ENCODE measurements at regions not wholly inside any gene's neighbourhood (a gene's known extent, or its start where the extent isn't known, plus 50 kb on each side); places are given as distances from the start of the nearest gene placed in this dataset.

DNA sequence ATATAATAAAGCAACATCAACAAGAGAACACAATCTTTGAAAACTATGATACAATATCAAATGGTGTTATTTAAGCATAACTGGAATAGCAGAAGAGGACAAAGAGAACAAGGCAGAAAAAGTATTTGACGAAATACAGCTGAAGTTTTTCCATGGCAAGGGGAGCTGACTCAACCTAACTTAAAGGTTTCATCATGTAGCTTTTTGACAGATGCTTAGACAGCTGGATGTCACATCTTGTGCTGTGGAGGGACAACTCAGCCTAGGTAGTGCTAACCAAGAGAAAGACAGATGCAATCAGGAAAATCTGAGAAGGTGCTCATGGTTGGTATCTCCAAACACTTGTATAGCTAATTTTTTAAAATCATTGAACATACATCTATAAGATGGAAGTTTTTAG, 208.2 kb downstream of the TFEC start:
- TF ChIP-seq CTCF (IDR thresholded peaks at IDR 0.05): no peak
- TF ChIP-seq POLR2A (IDR thresholded peaks at IDR 0.05): no peak
